ENCODE measurements at regions not wholly inside any gene's neighbourhood (a gene's known extent, or its start where the extent isn't known, plus 50 kb on each side); places are given as distances from the start of the nearest gene placed in this dataset.

DNA sequence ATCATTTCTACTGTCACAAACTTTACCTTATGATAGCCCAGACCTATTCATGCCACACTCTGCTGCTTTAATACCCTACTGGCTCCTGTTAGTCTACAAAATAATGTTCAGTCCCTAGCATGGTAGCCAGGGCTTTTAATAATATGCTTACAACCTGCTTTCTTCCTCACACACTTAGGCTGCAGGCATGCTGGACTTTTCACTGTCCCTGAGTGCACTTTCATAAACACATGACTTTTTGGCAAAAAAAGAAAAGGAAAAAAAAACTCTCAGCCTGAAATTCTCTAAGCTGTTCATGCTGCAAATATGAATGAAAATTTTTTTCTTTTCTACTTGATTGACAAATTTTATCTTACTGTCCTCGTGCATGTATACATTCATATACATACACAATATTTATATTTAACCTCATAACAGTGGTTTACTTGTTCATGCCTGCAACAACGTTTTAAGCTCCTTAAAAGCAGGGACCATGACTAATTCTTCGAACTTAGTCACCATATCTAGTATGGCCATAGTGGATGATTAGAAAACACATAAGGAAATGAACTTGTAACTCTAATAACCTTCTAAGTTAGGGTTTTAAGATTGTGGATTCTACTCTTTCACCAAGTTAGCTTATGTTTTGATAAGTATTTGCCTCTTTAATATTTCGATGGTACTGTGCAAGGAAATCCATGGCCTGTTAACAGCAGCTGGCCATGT lies 229.5 kb downstream of the SPCS3 start:
- POLR2A ChIA-PET: no interaction called here
- no peaks in the 10 kb centered on the region for H3K4me1 ChIP-seq (ENCODE audit: control insufficient read depth, insufficient read depth, low read length)
- TF ChIP-seq SP3 (tag by site-specific recombination; IDR thresholded peaks at IDR 0.05) (no peak), ZNF677 (tag by site-specific recombination; IDR thresholded peaks at IDR 0.05) (no peak), ZNF621 (tag by site-specific recombination; IDR thresholded peaks at IDR 0.05) (no peak), ZNF707 (tag by site-specific recombination; IDR thresholded peaks at IDR 0.05) (no peak), ZNF24 (tag by site-specific recombination; IDR thresholded peaks at IDR 0.05) (no peak), ZSCAN16 (tag by site-specific recombination; IDR thresholded peaks at IDR 0.05) (no peak), ZNF670 (tag by site-specific recombination; IDR thresholded peaks at IDR 0.05; ENCODE audit: low read depth) (no peak), HOXA7 (CRISPR knock-in tag; IDR thresholded peaks at IDR 0.05; ENCODE audit: borderline replicate concordance) (no peak), ZXDB (tag by site-specific recombination; IDR thresholded peaks at IDR 0.05) (no peak), ZNF140 (tag by site-specific recombination; IDR thresholded peaks at IDR 0.05) (no peak), ZNF664 (tag by site-specific recombination; IDR thresholded peaks at IDR 0.05) (no peak), ZNF280C (tag by site-specific recombination; IDR thresholded peaks at IDR 0.05) (no peak), ZNF473 (tag by site-specific recombination; IDR thresholded peaks at IDR 0.05) (no peak), ZNF624 (tag by site-specific recombination; IDR thresholded peaks at IDR 0.05) (no peak), ZNF785 (tag by site-specific recombination; IDR thresholded peaks at IDR 0.05) (no peak), ZBTB48 (tag by site-specific recombination; IDR thresholded peaks at IDR 0.05) (no peak)
- TF ChIP-seq, protein P1, sequence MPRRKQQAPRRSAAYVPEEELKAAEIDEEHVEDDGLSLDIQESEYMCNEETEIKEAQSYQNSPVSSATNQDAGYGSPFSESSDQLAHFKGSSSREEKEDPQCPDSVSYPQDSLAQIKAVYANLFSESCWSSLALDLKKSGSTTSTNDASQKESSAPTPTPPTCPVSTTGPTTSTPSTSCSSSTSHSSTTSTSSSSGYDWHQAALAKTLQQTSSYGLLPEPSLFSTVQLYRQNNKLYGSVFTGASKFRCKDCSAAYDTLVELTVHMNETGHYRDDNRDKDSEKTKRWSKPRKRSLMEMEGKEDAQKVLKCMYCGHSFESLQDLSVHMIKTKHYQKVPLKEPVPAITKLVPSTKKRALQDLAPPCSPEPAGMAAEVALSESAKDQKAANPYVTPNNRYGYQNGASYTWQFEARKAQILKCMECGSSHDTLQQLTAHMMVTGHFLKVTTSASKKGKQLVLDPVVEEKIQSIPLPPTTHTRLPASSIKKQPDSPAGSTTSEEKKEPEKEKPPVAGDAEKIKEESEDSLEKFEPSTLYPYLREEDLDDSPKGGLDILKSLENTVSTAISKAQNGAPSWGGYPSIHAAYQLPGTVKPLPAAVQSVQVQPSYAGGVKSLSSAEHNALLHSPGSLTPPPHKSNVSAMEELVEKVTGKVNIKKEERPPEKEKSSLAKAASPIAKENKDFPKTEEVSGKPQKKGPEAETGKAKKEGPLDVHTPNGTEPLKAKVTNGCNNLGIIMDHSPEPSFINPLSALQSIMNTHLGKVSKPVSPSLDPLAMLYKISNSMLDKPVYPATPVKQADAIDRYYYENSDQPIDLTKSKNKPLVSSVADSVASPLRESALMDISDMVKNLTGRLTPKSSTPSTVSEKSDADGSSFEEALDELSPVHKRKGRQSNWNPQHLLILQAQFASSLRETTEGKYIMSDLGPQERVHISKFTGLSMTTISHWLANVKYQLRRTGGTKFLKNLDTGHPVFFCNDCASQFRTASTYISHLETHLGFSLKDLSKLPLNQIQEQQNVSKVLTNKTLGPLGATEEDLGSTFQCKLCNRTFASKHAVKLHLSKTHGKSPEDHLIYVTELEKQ (tag by site-specific recombination; IDR thresholded peaks at IDR 0.05; ENCODE audit: borderline replicate concordance): no peak
- TF ChIP-seq, protein P2, sequence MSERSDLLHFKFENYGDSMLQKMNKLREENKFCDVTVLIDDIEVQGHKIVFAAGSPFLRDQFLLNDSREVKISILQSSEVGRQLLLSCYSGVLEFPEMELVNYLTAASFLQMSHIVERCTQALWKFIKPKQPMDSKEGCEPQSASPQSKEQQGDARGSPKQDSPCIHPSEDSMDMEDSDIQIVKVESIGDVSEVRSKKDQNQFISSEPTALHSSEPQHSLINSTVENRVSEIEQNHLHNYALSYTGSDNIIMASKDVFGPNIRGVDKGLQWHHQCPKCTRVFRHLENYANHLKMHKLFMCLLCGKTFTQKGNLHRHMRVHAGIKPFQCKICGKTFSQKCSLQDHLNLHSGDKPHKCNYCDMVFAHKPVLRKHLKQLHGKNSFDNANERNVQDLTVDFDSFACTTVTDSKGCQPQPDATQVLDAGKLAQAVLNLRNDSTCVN (tag by site-specific recombination; optimal IDR thresholded peaks at IDR 0.05): no peak
- TF ChIP-seq, protein P3, sequence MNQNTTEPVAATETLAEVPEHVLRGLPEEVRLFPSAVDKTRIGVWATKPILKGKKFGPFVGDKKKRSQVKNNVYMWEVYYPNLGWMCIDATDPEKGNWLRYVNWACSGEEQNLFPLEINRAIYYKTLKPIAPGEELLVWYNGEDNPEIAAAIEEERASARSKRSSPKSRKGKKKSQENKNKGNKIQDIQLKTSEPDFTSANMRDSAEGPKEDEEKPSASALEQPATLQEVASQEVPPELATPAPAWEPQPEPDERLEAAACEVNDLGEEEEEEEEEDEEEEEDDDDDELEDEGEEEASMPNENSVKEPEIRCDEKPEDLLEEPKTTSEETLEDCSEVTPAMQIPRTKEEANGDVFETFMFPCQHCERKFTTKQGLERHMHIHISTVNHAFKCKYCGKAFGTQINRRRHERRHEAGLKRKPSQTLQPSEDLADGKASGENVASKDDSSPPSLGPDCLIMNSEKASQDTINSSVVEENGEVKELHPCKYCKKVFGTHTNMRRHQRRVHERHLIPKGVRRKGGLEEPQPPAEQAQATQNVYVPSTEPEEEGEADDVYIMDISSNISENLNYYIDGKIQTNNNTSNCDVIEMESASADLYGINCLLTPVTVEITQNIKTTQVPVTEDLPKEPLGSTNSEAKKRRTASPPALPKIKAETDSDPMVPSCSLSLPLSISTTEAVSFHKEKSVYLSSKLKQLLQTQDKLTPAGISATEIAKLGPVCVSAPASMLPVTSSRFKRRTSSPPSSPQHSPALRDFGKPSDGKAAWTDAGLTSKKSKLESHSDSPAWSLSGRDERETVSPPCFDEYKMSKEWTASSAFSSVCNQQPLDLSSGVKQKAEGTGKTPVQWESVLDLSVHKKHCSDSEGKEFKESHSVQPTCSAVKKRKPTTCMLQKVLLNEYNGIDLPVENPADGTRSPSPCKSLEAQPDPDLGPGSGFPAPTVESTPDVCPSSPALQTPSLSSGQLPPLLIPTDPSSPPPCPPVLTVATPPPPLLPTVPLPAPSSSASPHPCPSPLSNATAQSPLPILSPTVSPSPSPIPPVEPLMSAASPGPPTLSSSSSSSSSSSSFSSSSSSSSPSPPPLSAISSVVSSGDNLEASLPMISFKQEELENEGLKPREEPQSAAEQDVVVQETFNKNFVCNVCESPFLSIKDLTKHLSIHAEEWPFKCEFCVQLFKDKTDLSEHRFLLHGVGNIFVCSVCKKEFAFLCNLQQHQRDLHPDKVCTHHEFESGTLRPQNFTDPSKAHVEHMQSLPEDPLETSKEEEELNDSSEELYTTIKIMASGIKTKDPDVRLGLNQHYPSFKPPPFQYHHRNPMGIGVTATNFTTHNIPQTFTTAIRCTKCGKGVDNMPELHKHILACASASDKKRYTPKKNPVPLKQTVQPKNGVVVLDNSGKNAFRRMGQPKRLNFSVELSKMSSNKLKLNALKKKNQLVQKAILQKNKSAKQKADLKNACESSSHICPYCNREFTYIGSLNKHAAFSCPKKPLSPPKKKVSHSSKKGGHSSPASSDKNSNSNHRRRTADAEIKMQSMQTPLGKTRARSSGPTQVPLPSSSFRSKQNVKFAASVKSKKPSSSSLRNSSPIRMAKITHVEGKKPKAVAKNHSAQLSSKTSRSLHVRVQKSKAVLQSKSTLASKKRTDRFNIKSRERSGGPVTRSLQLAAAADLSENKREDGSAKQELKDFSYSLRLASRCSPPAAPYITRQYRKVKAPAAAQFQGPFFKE (tag by site-specific recombination; IDR thresholded peaks at IDR 0.05; ENCODE audit: borderline replicate concordance): no peak
- no peak overlapping the region for H3K4me3 ChIP-seq (ENCODE audit: low read depth, low read length)
- no peaks in the 10 kb centered on the region for H3K9me3 ChIP-seq (ENCODE audit: control insufficient read depth, insufficient read depth, low read depth, low read length)
- CTCF ChIA-PET: no interaction called here
- H3K27ac ChIP-seq (ENCODE audit: extremely low read depth, low read depth, low read length): no peak overlapping the region
- no peaks in the 10 kb centered on the region for H3K36me3 ChIP-seq (ENCODE audit: control insufficient read depth in 2 of 2, insufficient read depth in 1 of 2, low read length in 2 of 2)
